HCT116 (cell line): ENCODE measurements at regions not wholly inside any gene's neighbourhood (a gene's known extent, or its start where the extent isn't known, plus 50 kb on each side); places are given as distances from the start of the nearest gene placed in this dataset.

ENCODE experiments used
- ATAC-seq: fragments of 200-7000 bp; cut with Tn5 transposase; 2 replicates; pipeline ENCODE4 v1.9.1; 2020; ENCODE audit warnings: mild to moderate bottlenecking, moderate library complexity
- BruUV-seq: library from RNA; stranded (reverse); fragments of 400-500 nt; replicated peaks from 2 replicates; lab custom pipeline; 2021; lab: Mats Ljungman, UMichigan
- CTCF ChIA-PET: fragments of 300-600 bp; sonication (Branson Sonifier 250); formaldehyde crosslinking; loops from one replicate; lab custom pipeline; 2021; ENCODE audit warnings: antibody characterized with exemption; lab: Charles Lee
- POLR2A ChIA-PET: fragments of 300-600, 350-600 bp; sonication (Branson Sonifier 250); formaldehyde crosslinking; loops from one replicate; lab custom pipeline; 2021; ENCODE audit warnings: antibody characterized with exemption; lab: Charles Lee
- RAD21 ChIA-PET, 2 experiments: fragments of 300-600 bp; sonication (Branson Sonifier 250); formaldehyde crosslinking; loops; one replicate each; lab custom pipeline; 2023; ENCODE audit warnings: low total read pairs in 2 of 2; ENCODE audit not compliant: uncharacterized antibody in 2 of 2, unreplicated experiment in 2 of 2, low non-redundant PET in 1 of 2; lab: Charles Lee
- DNase-seq: peaks from one replicate; pipeline ENCODE4 v3.0.0-alpha.2; 2010; ENCODE audit warnings: low read depth, low spot score
- H2AFZ ChIP-seq: fragments of 200-600 bp; shearing (Covaris generic), sonication (generic); 2 replicates; pipeline ENCODE4 v1.6.1; 2017; ENCODE audit warnings: low read depth, mixed run types, mixed read lengths, antibody characterized with exemption, low read length; ENCODE audit not compliant: poor library complexity, severe bottlenecking
- H3K27ac ChIP-seq: 2 replicates; pipeline ENCODE4 v1.5.1; 2012; ENCODE audit warnings: low read depth, low read length
- H3K27me3 ChIP-seq: fragments of 200-600 bp; sonication (generic); 2 replicates; pipeline ENCODE4 v1.6.1; 2016; ENCODE audit warnings: mixed run types, low read length, mixed read lengths; ENCODE audit not compliant: insufficient read depth
- H3K36me3 ChIP-seq, 2 experiments: fragments of 200-500 bp in 1 of 2; fragments of 200-600 bp in 1 of 2; sonication (Bioruptor generic) in 1 of 2; sonication (generic) in 1 of 2; 2 replicates each; pipeline versions ENCODE4 v1.5.1 to v1.6.1; 2014 to 2016; ENCODE audit warnings: low read length in 2 of 2, inconsistent platforms in 1 of 2, mixed read lengths in 1 of 2, mixed run types in 1 of 2; ENCODE audit not compliant: insufficient read depth in 2 of 2, control insufficient read depth in 1 of 2
- H3K4me1 ChIP-seq, 2 experiments: fragments of 200-600 bp in 1 of 2; sonication (generic) in 1 of 2; 2 replicates each; pipeline versions ENCODE4 v1.5.1 to v1.6.1; 2012 to 2017; ENCODE audit warnings: low read length in 2 of 2, inconsistent platforms in 1 of 2, mild to moderate bottlenecking in 1 of 2, mixed read lengths in 1 of 2, mixed run types in 1 of 2, moderate library complexity in 1 of 2; ENCODE audit not compliant: insufficient read depth in 2 of 2, control insufficient read depth in 1 of 2
- H3K4me2 ChIP-seq: fragments of 200-600 bp; sonication (generic); 2 replicates; pipeline ENCODE4 v1.6.1; 2017; ENCODE audit warnings: mixed run types, low read length, mixed read lengths
- H3K4me3 ChIP-seq, 2 experiments: fragments of 200-600 bp in 1 of 2; sonication (generic) in 1 of 2; replicated peaks in 1 of 2; 2 replicates each; pipeline ENCODE4 v1.5.1; 2011 to 2016; ENCODE audit warnings: low read length in 2 of 2, control low read depth in 1 of 2, low read depth in 1 of 2, mild to moderate bottlenecking in 1 of 2, mixed read lengths in 1 of 2, mixed run types in 1 of 2
- H3K79me2 ChIP-seq: fragments of 200-600 bp; sonication (generic); 2 replicates; pipeline ENCODE4 v1.6.1; 2017; ENCODE audit warnings: mild to moderate bottlenecking, mixed run types, low read length, moderate library complexity, mixed read lengths; ENCODE audit not compliant: insufficient read depth
- H3K9ac ChIP-seq: fragments of 200-600 bp; sonication (generic); 2 replicates; pipeline ENCODE4 v1.6.1; 2016; ENCODE audit warnings: low read length, mixed read lengths
- H3K9me2 ChIP-seq: fragments of 200-600 bp; sonication (generic), shearing (Covaris generic); 2 replicates; pipeline ENCODE4 v1.6.1; 2017; ENCODE audit warnings: mixed run types, mild to moderate bottlenecking, moderate library complexity; ENCODE audit not compliant: insufficient read depth
- H3K9me3 ChIP-seq, 2 experiments: fragments of 200-500 bp in 1 of 2; fragments of 200-600 bp in 1 of 2; sonication (Bioruptor generic) in 1 of 2; sonication (generic) in 1 of 2; 2 replicates each; pipeline ENCODE4 v1.6.1; 2014 to 2017; ENCODE audit warnings: low read length in 2 of 2, mixed read lengths in 2 of 2, inconsistent platforms in 1 of 2, low read depth in 1 of 2, mild to moderate bottlenecking in 1 of 2, mixed run types in 1 of 2, moderate library complexity in 1 of 2; ENCODE audit not compliant: control insufficient read depth in 1 of 2, insufficient read depth in 1 of 2
- H4K20me1 ChIP-seq: fragments of 200-600 bp; sonication (generic), shearing (Covaris generic); 2 replicates; pipeline ENCODE4 v1.6.1; 2017; ENCODE audit warnings: mixed run types, mild to moderate bottlenecking, moderate library complexity; ENCODE audit not compliant: insufficient read depth
- EGR1 ChIP-seq: IDR thresholded peaks from 2 replicates; pipeline ENCODE4 v1.6.1; 2012; ENCODE audit warnings: low read depth
- FOSL1 ChIP-seq: IDR thresholded peaks from 2 replicates; pipeline ENCODE4 v1.6.1; 2012; ENCODE audit warnings: low read depth
- POLR2AphosphoS5 ChIP-seq: IDR thresholded peaks from 2 replicates; pipeline ENCODE4 v1.6.1; 2011; ENCODE audit warnings: mild to moderate bottlenecking, low read depth, low read length, moderate library complexity
- SIN3A ChIP-seq: IDR thresholded peaks from 2 replicates; pipeline ENCODE4 v1.6.1; 2012; ENCODE audit warnings: low read depth
- SP1 ChIP-seq: IDR thresholded peaks from 2 replicates; pipeline ENCODE4 v1.6.1; 2012; ENCODE audit warnings: low read depth
- SRF ChIP-seq: IDR thresholded peaks from 2 replicates; pipeline ENCODE4 v1.6.1; 2012; ENCODE audit warnings: low read depth
- YY1 ChIP-seq: IDR thresholded peaks from 2 replicates; pipeline ENCODE4 v1.6.1; 2011; ENCODE audit warnings: low read length, low read depth, moderate library complexity, mild to moderate bottlenecking; ENCODE audit not compliant: insufficient replicate concordance; ENCODE audit errors: extremely low read depth
- ZNF274 ChIP-seq: fragments of 200-500 bp; sonication (Bioruptor generic); IDR thresholded peaks from 2 replicates; pipeline ENCODE4 v1.6.1; 2014; ENCODE audit warnings: mild to moderate bottlenecking, low read depth, low read length, inconsistent platforms
- intact Hi-C: fragments of 100-400 bp; cut with micrococcal nuclease; formaldehyde crosslinking; loops from 2 replicates; pipeline ENCODE4 v1.10.0; 2022
- TF ChIP-seq, protein P1 (sequence below): IDR thresholded peaks from 2 replicates; pipeline ENCODE4 v1.6.1; 2012
- TF ChIP-seq, protein P2 (sequence below), 3 experiments: fragments of 200-600 bp in 1 of 3; sonication (generic) in 1 of 3; IDR thresholded peaks in 2 of 3; conservative IDR thresholded peaks in 1 of 3; 2 replicates each; pipeline ENCODE4 v1.5.1; 2012 to 2017; ENCODE audit warnings: low read depth in 2 of 3, low read length in 2 of 3, antibody characterized with exemption in 1 of 3, borderline replicate concordance in 1 of 3, control low read depth in 1 of 3, mild to moderate bottlenecking in 1 of 3, mixed read lengths in 1 of 3, mixed run types in 1 of 3, moderate library complexity in 1 of 3; ENCODE audit not compliant: insufficient read depth in 1 of 3

DNA sequence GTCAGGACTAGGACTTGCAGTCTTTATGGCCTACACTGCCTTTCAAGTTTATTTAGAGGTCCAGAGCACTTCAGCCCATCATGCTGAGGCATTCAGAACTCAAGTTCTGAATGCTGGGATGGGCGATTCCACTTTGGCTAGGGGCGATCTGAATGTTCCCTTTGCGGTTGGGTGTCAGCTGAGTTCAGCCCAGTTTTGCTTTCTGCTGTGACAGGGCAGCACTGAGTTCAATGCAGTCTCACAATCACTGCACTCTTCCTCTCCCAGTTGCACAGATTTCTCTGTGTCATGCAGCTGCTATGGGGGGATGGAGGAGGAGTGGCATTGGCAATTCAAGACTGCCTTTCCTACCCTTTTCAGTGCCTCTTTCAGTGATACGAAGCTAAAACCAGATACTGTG lies 1232.0 kb upstream of the FAM98A start:
- no TSS peak for BruUV-seq
- ChIA-PET CTCF (interaction anchor here (0.6 kb wide), 1 partner anchor 21 kb away, joined by 3 read pairs; no protein-coding TSS in a partner anchor), RAD21 (no interaction called here), POLR2A (no interaction called here)
- Histone ChIP-seq H4K20me1 (no peaks in the 10 kb centered on the region), H3K9me2 (no peaks in the 10 kb centered on the region), H3K4me1 (no peaks in the 10 kb centered on the region), H3K9me3 (peaks cover 3 to 5% of the 10 kb centered on the region in 2 experiments; a peak in 2 of 4 replicates), H3K27ac (no peak overlapping the region), H3K9ac (no peak overlapping the region), H3K36me3 (no peaks in the 10 kb centered on the region), H3K4me3 (no peak overlapping the region), H3K27me3 (no peaks in the 10 kb centered on the region), H3K79me2 (no peaks in the 10 kb centered on the region), H2AFZ (no peak overlapping the region), H3K4me2 (no peak overlapping the region)
- intact Hi-C loops = no loop called here
- no peak for ATAC-seq
- no peak for DNase-seq
- TF ChIP-seq SIN3A (no peak), YY1 (no peak), SP1 (no peak), POLR2AphosphoS5 (no peak), ZNF274 (no peak), FOSL1 (no peak), EGR1 (no peak), SRF (no peak)
- TF ChIP-seq, protein P1, sequence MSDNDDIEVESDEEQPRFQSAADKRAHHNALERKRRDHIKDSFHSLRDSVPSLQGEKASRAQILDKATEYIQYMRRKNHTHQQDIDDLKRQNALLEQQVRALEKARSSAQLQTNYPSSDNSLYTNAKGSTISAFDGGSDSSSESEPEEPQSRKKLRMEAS = no peak
- TF ChIP-seq, protein P2, sequence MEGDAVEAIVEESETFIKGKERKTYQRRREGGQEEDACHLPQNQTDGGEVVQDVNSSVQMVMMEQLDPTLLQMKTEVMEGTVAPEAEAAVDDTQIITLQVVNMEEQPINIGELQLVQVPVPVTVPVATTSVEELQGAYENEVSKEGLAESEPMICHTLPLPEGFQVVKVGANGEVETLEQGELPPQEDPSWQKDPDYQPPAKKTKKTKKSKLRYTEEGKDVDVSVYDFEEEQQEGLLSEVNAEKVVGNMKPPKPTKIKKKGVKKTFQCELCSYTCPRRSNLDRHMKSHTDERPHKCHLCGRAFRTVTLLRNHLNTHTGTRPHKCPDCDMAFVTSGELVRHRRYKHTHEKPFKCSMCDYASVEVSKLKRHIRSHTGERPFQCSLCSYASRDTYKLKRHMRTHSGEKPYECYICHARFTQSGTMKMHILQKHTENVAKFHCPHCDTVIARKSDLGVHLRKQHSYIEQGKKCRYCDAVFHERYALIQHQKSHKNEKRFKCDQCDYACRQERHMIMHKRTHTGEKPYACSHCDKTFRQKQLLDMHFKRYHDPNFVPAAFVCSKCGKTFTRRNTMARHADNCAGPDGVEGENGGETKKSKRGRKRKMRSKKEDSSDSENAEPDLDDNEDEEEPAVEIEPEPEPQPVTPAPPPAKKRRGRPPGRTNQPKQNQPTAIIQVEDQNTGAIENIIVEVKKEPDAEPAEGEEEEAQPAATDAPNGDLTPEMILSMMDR (IDR thresholded peaks at IDR 0.05 in 2 of 3, conservative IDR thresholded peaks at IDR 0.05 in 1 of 3; ENCODE audit: borderline replicate concordance in 1 of 3, insufficient read depth in 1 of 3, low read depth in 2 of 3, low read length in 2 of 3) = no peak
